Endothelial cell of umbilical vein (primary cell): ENCODE measurements at regions not wholly inside any gene's neighbourhood (a gene's known extent, or its start where the extent isn't known, plus 50 kb on each side); places are given as distances from the start of the nearest gene placed in this dataset.
A peak's percentile ranks its signal among the peaks of the same experiment; 100 is the strongest.

Experiments used
- BruUV-seq: library from RNA; stranded (reverse); fragments of 400-500 nt; replicated peaks from 2 replicates; lab custom pipeline; 2021; lab: Mats Ljungman, UMichigan
- CTCF ChIA-PET: fragments of 300-600, 350-600 bp; sonication (Branson Sonifier 250); formaldehyde crosslinking; loops from one replicate; lab custom pipeline; 2021; ENCODE audit warnings: antibody characterized with exemption, inconsistent platforms; lab: Charles Lee
- POLR2A ChIA-PET: fragments of 300-600, 350-600 bp; sonication (Branson Sonifier 250); formaldehyde crosslinking; loops from one replicate; lab custom pipeline; 2021; ENCODE audit warnings: antibody characterized with exemption, inconsistent platforms; lab: Charles Lee
- DNase-seq: peaks from one replicate; pipeline ENCODE4 v3.0.0-alpha.2; 2011; ENCODE audit warnings: low read depth, low spot score
- FAIRE-seq: peaks from 2 replicates; lab custom pipeline; 2011; peaks lifted over from hg19 to GRCh38; lab: Jason Lieb, UNC
- H2AFZ ChIP-seq: 2 replicates; pipeline ENCODE4 v1.6.0; 2012; ENCODE audit warnings: low read depth, low read length, control low read depth, inconsistent platforms
- H3K27ac ChIP-seq: 2 replicates; pipeline ENCODE4 v1.5.1; 2011; ENCODE audit warnings: low read depth, mild to moderate bottlenecking, control low read depth, low read length, moderate library complexity; ENCODE audit not compliant: insufficient read depth
- H3K27me3 ChIP-seq, 2 experiments: 2 replicates each; pipeline versions ENCODE4 v1.6.0 to v1.6.1; 2011; ENCODE audit warnings: low read length in 2 of 2, mixed read lengths in 1 of 2; ENCODE audit not compliant: control insufficient read depth in 2 of 2, insufficient read depth in 2 of 2
- H3K36me3 ChIP-seq, 2 experiments: 2 replicates in 1 of 2; 3 replicates in 1 of 2; pipeline ENCODE4 v1.5.1; 2011; ENCODE audit warnings: low read length in 2 of 2, mild to moderate bottlenecking in 1 of 2, moderate library complexity in 1 of 2; ENCODE audit not compliant: control insufficient read depth in 2 of 2, insufficient read depth in 2 of 2; ENCODE audit errors: extremely low read depth in 1 of 2
- H3K4me1 ChIP-seq: 3 replicates; pipeline ENCODE4 v1.5.1; 2011; ENCODE audit warnings: mild to moderate bottlenecking, low read length; ENCODE audit not compliant: control insufficient read depth, insufficient read depth; ENCODE audit errors: extremely low read depth
- H3K4me2 ChIP-seq: 2 replicates; pipeline ENCODE4 v1.6.1; 2011; ENCODE audit warnings: low read length, control low read depth, mixed read lengths; ENCODE audit not compliant: insufficient read depth
- H3K4me3 ChIP-seq, 3 experiments: fragments of 200-600 bp in 1 of 3; sonication (generic), shearing (Covaris generic) in 1 of 3; replicated peaks in 1 of 3; 2 replicates each; pipeline ENCODE4 v1.5.1; 2011 to 2016; ENCODE audit warnings: control low read depth in 3 of 3, low read length in 3 of 3, mild to moderate bottlenecking in 2 of 3, inconsistent platforms in 1 of 3, low read depth in 1 of 3, moderate library complexity in 1 of 3; ENCODE audit not compliant: insufficient read depth in 1 of 3
- H3K79me2 ChIP-seq: 2 replicates; pipeline ENCODE4 v1.6.0; 2012; ENCODE audit warnings: low read length, inconsistent platforms; ENCODE audit not compliant: control insufficient read depth, insufficient read depth
- H3K9ac ChIP-seq: replicated peaks from 2 replicates; pipeline ENCODE3; 2011; ENCODE audit warnings: low read length, control low read depth; ENCODE audit not compliant: insufficient read depth; ENCODE audit errors: extremely low read depth
- H3K9me1 ChIP-seq: replicated peaks from 3 replicates; pipeline ENCODE4 v1.6.0; 2011; ENCODE audit warnings: mild to moderate bottlenecking, low read length; ENCODE audit not compliant: control insufficient read depth, insufficient read depth; ENCODE audit errors: extremely low read depth
- H3K9me3 ChIP-seq: replicated peaks from 2 replicates; pipeline ENCODE4 v1.5.1; 2012; ENCODE audit warnings: low read length, inconsistent platforms; ENCODE audit not compliant: control insufficient read depth, insufficient read depth
- H4K20me1 ChIP-seq: replicated peaks from 2 replicates; pipeline ENCODE3; 2011; ENCODE audit warnings: mild to moderate bottlenecking, low read length; ENCODE audit not compliant: control insufficient read depth, insufficient read depth; ENCODE audit errors: extremely low read depth
- CTCF ChIP-seq, 2 donors: IDR thresholded peaks; 1 replicate in 1 of 2; 2 replicates in 1 of 2; pipeline ENCODE4 v1.5.1; 2011; ENCODE audit warnings: low read length in 2 of 2, mild to moderate bottlenecking in 2 of 2, moderate library complexity in 2 of 2, control low read depth in 1 of 2, inconsistent platforms in 1 of 2, low read depth in 1 of 2; ENCODE audit not compliant: insufficient read depth in 1 of 2; ENCODE audit errors: extremely low read depth in 1 of 2
- EZH2 ChIP-seq: IDR thresholded peaks from 2 replicates; pipeline ENCODE4 v1.6.1; 2012; ENCODE audit warnings: borderline replicate concordance, low read depth, mild to moderate bottlenecking, moderate library complexity, low read length, inconsistent platforms; ENCODE audit not compliant: severe bottlenecking
- FOS ChIP-seq: IDR thresholded peaks from 2 replicates; pipeline ENCODE4 v1.6.1; 2011; ENCODE audit warnings: mild to moderate bottlenecking, low read length, moderate library complexity, borderline replicate concordance; ENCODE audit not compliant: insufficient read depth
- GATA2 ChIP-seq: IDR thresholded peaks from 2 replicates; pipeline ENCODE4 v1.7.0; 2011; ENCODE audit warnings: low read depth, mild to moderate bottlenecking, moderate library complexity, mixed read lengths, low read length; ENCODE audit not compliant: insufficient read length, insufficient read depth
- JUN ChIP-seq: IDR thresholded peaks from 2 replicates; pipeline ENCODE4 v1.6.1; 2011; ENCODE audit warnings: borderline replicate concordance, low read depth; ENCODE audit not compliant: insufficient read length, insufficient read depth
- MAX ChIP-seq: IDR thresholded peaks from 2 replicates; pipeline ENCODE4 v1.6.1; 2011; ENCODE audit not compliant: insufficient read depth, insufficient read length
- MYC ChIP-seq: IDR thresholded peaks from one replicate; pipeline ENCODE4 v1.6.1; 2011; ENCODE audit warnings: mild to moderate bottlenecking, low read depth, low read length
- POLR2A ChIP-seq: IDR thresholded peaks from 2 replicates; pipeline ENCODE4 v1.6.1; 2012; ENCODE audit warnings: low read depth, mild to moderate bottlenecking, control low read depth, low read length
- POLR2AphosphoS5 ChIP-seq: IDR thresholded peaks from 2 replicates; pipeline ENCODE4 v1.6.1; 2012; ENCODE audit warnings: low read depth, mild to moderate bottlenecking, control low read depth, low read length, moderate library complexity; ENCODE audit not compliant: insufficient read depth
- dilution Hi-C: fragments of 300-500 bp; cut with MboI; formaldehyde crosslinking; loops from one replicate; pipeline ENCODE4 v1.15.0; 2019; ENCODE audit warnings: low sequenced_read_pairs; ENCODE audit not compliant: extremely low pct_ligation_motif_present
- intact Hi-C: fragments of 100-400 bp; cut with micrococcal nuclease; formaldehyde crosslinking; loops from one replicate; pipeline ENCODE4 v1.10.0; 2022

- BruUV-seq, result no TSS peak
- TF ChIP-seq POLR2A (no peak), JUN (peak; percentile 5)
- dilution Hi-C loops (no loop called here), intact Hi-C loops (loop anchor here (2.0 to 5.0 kb wide), 2 partner anchors 18 to 188 kb away; no protein-coding TSS in a partner anchor)
- Histone ChIP-seq H3K9me1 (no peaks in the 10 kb centered on the region), H2AFZ (no peak overlapping the region), H3K27me3 (peaks cover 16 to 19% of the 10 kb centered on the region in 2 experiments), H3K4me2 (no peak overlapping the region), H3K27ac (no peak overlapping the region), H3K36me3 (no peaks in the 10 kb centered on the region), H3K9ac (no peak overlapping the region), H4K20me1 (no peaks in the 10 kb centered on the region), H3K4me3 (no peak overlapping the region), H3K4me1 (no peaks in the 10 kb centered on the region), H3K9me3 (no peaks in the 10 kb centered on the region), H3K79me2 (no peaks in the 10 kb centered on the region)
- DNase-seq (no peak), FAIRE-seq (no peak)
- ChIA-PET POLR2A (no interaction called here), CTCF (interaction anchor here (0.9 to 7.9 kb wide), 5 partner anchors 10 to 292 kb away, joined by 3 to 62 read pairs (median 4); no protein-coding TSS in a partner anchor)
Measured at GRCh38 chr2:65554765-65555591, 122.6 kb upstream of the SPRED2 start.

GRCh38 chr2:65553504-65554074 lies 121.2 kb upstream of the SPRED2 start:
- DNase-seq (no peak), FAIRE-seq (no peak)
- Histone ChIP-seq H3K4me1 (no peaks in the 10 kb centered on the region), H3K9ac (no peak overlapping the region), H3K79me2 (no peaks in the 10 kb centered on the region), H3K4me3 (no peak overlapping the region), H3K9me1 (no peaks in the 10 kb centered on the region), H3K4me2 (no peak overlapping the region), H3K9me3 (no peaks in the 10 kb centered on the region), H3K27ac (no peak overlapping the region), H4K20me1 (no peaks in the 10 kb centered on the region), H3K27me3 (peaks cover 13 to 14% of the 10 kb centered on the region in 2 experiments), H3K36me3 (no peaks in the 10 kb centered on the region), H2AFZ (no peak overlapping the region)
- dilution Hi-C loops, result no loop called here
- ChIA-PET POLR2A (no interaction called here), CTCF (interaction anchor here (1.3 to 7.9 kb wide), 5 partner anchors 11 to 290 kb away, joined by 4 to 62 read pairs (median 6); no protein-coding TSS in a partner anchor)
- BruUV-seq, result no TSS peak
- intact Hi-C loops, result loop anchor here (1.0 to 5.0 kb wide), 5 partner anchors 19 to 288 kb away; partner anchors contain the start of gene SPRED2
- TF ChIP-seq JUN (no peak), MYC (no peak), POLR2A (no peak), EZH2 (no peak), FOS (no peak), MAX (no peak), GATA2 (no peak), POLR2AphosphoS5 (no peak), CTCF (IDR thresholded peaks at IDR 0.05; ENCODE audit: extremely low read depth in 1 of 2, insufficient read depth in 1 of 2, low read depth in 1 of 2, low read length in 2 of 2) (no peak)
